ENCODE measurements at regions not wholly inside any gene's neighbourhood (a gene's known extent, or its start where the extent isn't known, plus 50 kb on each side); places are given as distances from the start of the nearest gene placed in this dataset.
A peak's percentile ranks its signal among the peaks of the same experiment; 100 is the strongest.

DNA sequence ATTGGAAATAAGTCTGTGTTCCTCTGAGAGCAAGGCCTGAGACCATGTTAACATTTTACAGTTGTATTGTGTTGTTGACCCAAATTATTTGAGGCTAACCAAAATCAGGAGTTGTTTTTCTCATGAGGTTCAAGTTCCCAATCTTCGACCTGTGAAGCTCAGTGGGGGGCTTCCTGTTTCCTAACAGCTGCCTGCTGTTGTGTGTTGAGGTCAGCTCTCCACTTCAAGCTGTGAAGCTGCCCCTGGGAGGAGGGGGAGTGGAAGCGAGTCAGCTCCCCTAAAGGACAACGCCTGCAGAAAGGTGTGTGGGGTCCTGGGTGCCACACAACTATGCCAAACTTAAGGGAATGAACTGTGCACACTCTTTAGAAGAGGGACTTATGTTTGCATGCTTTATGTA, 295.5 kb downstream of the IRX1 start:
- DNase-seq = no peak

DNA sequence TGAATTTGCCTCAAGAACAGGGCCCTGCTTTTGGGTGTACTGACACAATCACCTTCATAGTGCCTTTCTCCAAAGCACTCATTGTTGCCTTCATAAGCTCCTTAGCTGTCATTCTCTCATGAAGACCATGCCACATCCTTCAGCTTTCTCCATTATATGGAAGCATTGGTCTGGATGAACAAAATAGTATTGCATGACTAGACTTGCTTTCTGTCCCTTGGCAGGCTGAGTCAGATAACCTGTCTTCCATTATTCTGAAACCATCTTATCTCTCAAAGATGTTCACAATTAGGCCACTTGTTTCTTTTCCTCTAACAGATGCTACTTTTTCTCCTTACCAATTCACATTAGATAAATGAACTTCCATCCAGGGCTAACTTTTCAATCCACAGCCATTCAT, 297.9 kb downstream of the IRX1 start:
- no peak for DNase-seq

DNA sequence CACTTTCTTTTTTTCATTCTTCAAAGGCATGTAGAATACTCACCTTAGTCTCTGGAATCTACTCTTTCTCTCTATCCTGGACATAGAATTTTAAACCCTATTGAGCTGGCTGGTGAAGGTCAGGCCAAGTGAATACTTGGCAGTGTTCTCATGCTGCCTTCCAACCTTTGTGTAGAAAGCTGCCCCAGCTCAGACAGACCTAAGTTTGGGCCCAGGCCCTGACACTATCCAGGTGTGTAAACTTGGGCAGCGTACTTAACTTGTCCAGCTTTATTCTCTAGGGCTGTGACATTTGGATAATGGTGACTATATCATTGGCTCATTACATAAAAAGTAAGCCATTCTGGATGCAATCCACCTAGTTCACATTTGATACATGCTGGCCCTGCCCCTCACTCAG, 298.3 kb downstream of the IRX1 start:
- DNase-seq = no peak

- DNase-seq = no peak
Observed at GRCh38 chr5:3896098-3896497, 300.5 kb downstream of the IRX1 start.

DNA sequence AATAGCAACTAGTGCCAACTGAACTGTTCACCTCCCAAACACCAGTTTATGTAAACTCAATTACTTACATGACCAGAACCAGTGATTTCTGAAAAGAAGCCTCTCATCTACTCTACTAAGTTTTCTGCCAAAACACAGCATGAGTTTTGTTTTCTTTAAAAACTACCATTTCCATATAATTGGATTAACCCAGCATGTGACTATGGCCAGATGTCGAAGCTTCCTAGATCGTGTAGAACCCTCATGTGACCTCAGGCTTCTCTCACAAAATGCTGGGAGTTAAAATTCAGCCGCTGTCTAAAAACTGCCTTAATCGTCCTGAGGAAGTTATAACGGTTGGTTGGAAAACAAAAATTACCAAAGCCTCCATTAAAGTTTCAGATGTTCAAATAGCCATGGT, 303.5 kb downstream of the IRX1 start:
- no peak for DNase-seq

GRCh38 chr5:3904584-3904983, 309.0 kb downstream of the IRX1 start:
- no peak for DNase-seq

GRCh38 chr5:3905031-3905430, 309.4 kb downstream of the IRX1 start:
- no peak for DNase-seq

GRCh38 chr5:3905521-3905920, 309.9 kb downstream of the IRX1 start:
- no peak for DNase-seq

GRCh38 chr5:3911111-3911510, 315.5 kb downstream of the IRX1 start:
- no peak for DNase-seq

DNA sequence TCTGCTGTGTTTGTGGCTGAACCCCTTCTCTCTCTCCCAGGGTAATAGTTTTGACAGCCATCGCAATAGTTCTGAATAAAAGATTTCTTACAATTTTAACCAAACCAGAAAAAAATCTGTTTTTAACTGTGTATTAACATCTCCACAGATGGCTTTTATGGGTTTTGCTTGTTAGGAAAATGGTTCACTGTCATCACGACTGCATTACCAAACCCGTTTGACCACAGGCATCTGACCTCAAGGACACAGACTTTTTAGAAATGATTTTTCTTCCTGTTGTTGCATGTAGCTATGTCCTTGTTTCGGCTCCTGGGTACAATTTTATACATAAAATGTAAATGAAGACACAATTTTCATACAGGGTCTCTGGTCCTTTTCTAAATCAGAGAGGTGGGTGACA, 316.1 kb downstream of the IRX1 start:
- peak; percentile 6 for DNase-seq

DNA sequence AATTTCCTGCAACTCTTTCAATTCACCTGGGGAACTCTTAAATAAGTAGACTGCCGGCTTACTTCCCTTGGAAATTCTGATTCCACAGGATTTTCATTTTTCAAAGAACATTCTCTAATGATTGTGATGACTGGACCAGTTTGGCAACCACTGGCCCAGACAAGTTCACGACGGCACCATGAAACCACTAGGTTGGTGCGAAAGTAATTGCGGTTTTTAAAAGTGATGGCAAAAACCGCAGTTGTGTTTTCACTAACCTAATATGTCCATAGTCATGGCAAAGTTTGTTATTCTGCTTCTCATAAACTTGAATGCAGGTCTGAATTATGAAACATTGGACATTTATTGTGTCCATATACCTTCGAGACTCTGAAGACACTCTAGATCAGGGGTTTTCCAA, 317.2 kb downstream of the IRX1 start:
- DNase-seq = no peak

DNA sequence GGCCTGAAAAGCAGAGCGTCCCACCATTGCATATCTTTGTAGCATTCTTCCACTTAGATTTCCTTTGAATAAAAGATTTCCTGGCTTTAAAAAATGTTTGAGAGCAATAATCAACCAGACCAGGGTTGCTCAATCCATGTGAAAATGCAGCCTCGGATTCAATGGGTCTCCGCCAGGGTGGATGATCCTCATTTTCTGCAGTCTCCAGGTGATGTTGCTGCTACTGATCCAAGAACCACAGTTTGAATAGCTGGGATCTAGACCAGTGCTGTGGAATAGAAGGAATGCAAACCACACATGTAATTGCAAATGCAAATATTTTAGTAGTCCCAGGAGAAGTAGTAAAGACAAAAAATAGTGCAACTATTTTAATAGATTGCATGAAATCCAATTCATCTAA, 317.6 kb downstream of the IRX1 start:
- no peak for DNase-seq

- no peak for DNase-seq
Observed at GRCh38 chr5:3925022-3925421, 329.4 kb downstream of the IRX1 start.

GRCh38 chr5:3925935-3926334, 330.3 kb downstream of the IRX1 start:
- no peak for DNase-seq

GRCh38 chr5:3929799-3930198, 334.2 kb downstream of the IRX1 start:
- DNase-seq = no peak

GRCh38 chr5:3931976-3932375, 336.3 kb downstream of the IRX1 start:
- no peak for DNase-seq

DNA sequence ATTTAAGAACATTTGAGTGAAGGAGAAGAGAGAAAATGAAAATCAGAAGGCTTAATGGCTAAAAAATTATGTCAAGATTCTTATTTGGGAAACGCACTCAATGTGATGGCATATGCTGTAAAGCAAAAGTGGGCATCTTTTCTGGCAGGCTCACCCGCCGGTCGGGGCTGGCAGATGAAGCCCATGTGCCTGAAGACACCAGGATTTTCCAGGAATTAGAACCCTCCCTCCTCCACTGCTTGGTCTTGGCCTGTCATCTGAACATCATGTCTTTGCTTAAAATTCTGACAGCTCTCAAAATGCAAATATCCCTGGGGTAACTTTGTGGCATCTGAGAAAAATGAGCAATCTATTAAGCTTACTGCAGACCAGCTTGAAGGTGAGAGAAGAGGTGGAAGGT, 337.9 kb downstream of the IRX1 start:
- DNase-seq = no peak

DNA sequence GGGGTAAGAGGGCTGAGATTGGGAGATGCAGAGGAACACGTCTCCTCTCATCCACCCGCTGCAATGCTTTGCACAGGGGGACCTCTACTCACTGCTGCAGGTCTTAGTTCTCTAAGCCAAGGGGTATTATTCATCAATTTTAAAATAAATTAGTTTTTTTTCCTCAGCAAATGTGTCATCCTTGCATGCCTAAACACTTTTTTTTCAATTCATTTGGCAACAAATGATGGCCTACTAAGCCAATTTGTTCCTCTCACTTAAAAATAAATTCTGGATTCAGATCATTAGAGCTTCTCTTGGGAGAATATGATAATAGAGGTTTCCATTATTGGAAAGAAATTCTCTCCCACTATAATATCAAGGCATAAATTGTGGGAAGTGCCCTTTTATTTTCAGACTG, 338.3 kb downstream of the IRX1 start:
- DNase-seq = no peak

- DNase-seq = peak; percentile 34
Observed at GRCh38 chr5:3943859-3944258, 348.2 kb downstream of the IRX1 start.

- DNase-seq = no peak
Observed at GRCh38 chr5:3944930-3945329, 349.3 kb downstream of the IRX1 start.

- peak; percentile 8 for DNase-seq
Observed at GRCh38 chr5:3948838-3949237, 353.2 kb downstream of the IRX1 start.

DNA sequence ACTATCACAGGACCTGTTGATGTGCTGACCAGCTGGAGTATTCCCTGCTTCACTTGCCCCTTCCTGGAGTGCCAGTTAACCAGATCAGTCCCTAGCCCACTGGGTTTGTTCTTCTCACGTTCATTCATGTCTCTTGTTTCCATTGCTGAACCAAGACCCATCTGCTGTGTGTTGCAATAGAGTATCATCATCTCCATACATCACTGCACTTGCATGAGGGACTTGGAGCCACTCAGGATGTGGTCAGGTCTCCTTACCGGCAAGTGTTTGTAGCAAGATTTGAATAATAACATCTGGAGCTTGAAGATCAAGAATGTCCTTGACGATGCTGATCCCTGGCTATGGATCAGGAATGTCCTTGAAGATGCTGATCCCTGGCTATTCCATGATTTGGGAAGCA, 358.6 kb downstream of the IRX1 start:
- DNase-seq = peak; percentile 19

- DNase-seq = no peak
Observed at GRCh38 chr5:3954633-3955032, 359.0 kb downstream of the IRX1 start.

DNA sequence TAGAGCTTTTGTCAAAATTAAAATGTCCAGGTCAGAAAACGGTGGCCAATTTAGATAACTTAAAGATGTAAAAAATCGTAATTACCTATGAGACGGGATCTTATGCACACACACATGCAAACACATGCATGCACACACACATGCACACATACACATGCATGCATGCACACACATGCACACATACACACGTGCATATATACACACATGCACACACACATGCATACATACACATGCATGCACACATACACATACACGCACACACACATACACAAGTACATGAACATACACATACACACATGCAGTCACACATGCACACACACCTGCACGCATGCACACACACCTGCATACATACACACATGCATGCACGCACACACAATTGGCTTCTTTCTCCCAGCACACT, 362.0 kb downstream of the IRX1 start:
- DNase-seq = no peak

- DNase-seq = no peak
Observed at GRCh38 chr5:3958389-3958788, 362.8 kb downstream of the IRX1 start.

GRCh38 chr5:3962113-3962512, 366.5 kb downstream of the IRX1 start:
- DNase-seq = no peak
